LNCAP (cell line): ENCODE measurements at regions not wholly inside any gene's neighbourhood (a gene's known extent, or its start where the extent isn't known, plus 50 kb on each side); places are given as distances from the start of the nearest gene placed in this dataset.

Experiments
- CTCF ChIP-seq: fragments of 450-650 bp; IDR thresholded peaks from 2 replicates; pipeline ENCODE4 v1.5.1; 2017; ENCODE audit warnings: mild to moderate bottlenecking

- TF ChIP-seq CTCF = peak; percentile 32; the same call in 1 of the 2 replicates
Measured at GRCh38 chrX:83416273-83416672, 91.8 kb upstream of the POU3F4 start.

- TF ChIP-seq CTCF = no peak
Measured at GRCh38 chrX:83419030-83419792, 88.9 kb upstream of the POU3F4 start.

- TF ChIP-seq CTCF = no peak
Measured at GRCh38 chrX:83422836-83423235, 85.3 kb upstream of the POU3F4 start.

GRCh38 chrX:83446355-83446754 is 61.7 kb upstream of the POU3F4 start:
- no peak for TF ChIP-seq CTCF
